K562 (cell line): ENCODE measurements at regions not wholly inside any gene's neighbourhood (a gene's known extent, or its start where the extent isn't known, plus 50 kb on each side); places are given as distances from the start of the nearest gene placed in this dataset.

ENCODE experiments used
- ATAC-seq: fragments of 200-7000 bp; cut with Tn5 transposase; 3 replicates; pipeline ENCODE4 v1.9.1; 2020; ENCODE audit warnings: moderate library complexity
- BruUV-seq: library from RNA; stranded (reverse); fragments of 400-500 nt; replicated peaks from 2 replicates; lab custom pipeline; 2021; lab: Mats Ljungman, UMichigan
- CTCF ChIA-PET: fragments of 300-600 bp; formaldehyde crosslinking; extraction: SDS; loops from one replicate; lab custom pipeline; 2021; ENCODE audit warnings: low intra/inter-chr PET ratio; lab: Yijun Ruan, JAX
- POLR2A ChIA-PET: fragments of 300-600, 350-650 bp; sonication (Branson Sonifier 250); formaldehyde crosslinking; extraction: SDS; loops from one replicate; lab custom pipeline; 2021; ENCODE audit warnings: antibody characterized with exemption, inconsistent platforms; lab: Yijun Ruan, JAX
- DNase-seq, 4 experiments: peaks; one replicate each; pipeline versions ENCODE4 v3.0.0 to v3.0.0-alpha.2; 2011 to 2018; ENCODE audit warnings: low spot score in 3 of 4, mixed read lengths in 3 of 4; ENCODE audit errors: extremely low read depth in 1 of 4
- FAIRE-seq: peaks from 2 replicates; lab custom pipeline; 2011; peaks lifted over from hg19 to GRCh38; lab: Jason Lieb, UNC
- H2AFZ ChIP-seq: 2 replicates; pipeline ENCODE4 v1.6.0; 2011; ENCODE audit warnings: low read depth, low read length, control low read depth, inconsistent platforms
- H3K27ac ChIP-seq: fragments of 200-600 bp; 3 replicates; pipeline ENCODE4 v1.8.0; 2011; ENCODE audit warnings: low read depth, mild to moderate bottlenecking, control low read depth, inconsistent platforms, low read length, moderate library complexity, mixed read lengths; ENCODE audit errors: extremely low read depth
- H3K27me3 ChIP-seq, 2 experiments: fragments of 300-600 bp in 1 of 2; 2 replicates in 1 of 2; 3 replicates in 1 of 2; pipeline versions ENCODE4 v1.6.0 to v1.8.0; 2011; ENCODE audit warnings: inconsistent platforms in 2 of 2, low read length in 2 of 2, mild to moderate bottlenecking in 1 of 2, mixed read lengths in 1 of 2, moderate library complexity in 1 of 2; ENCODE audit not compliant: control insufficient read depth in 2 of 2, insufficient read depth in 2 of 2
- H3K36me3 ChIP-seq: fragments of 300-600 bp; 3 replicates; pipeline ENCODE4 v1.8.0; 2011; ENCODE audit warnings: mild to moderate bottlenecking, low read length, inconsistent platforms; ENCODE audit not compliant: control insufficient read depth, insufficient read depth
- H3K4me1 ChIP-seq, 2 experiments: fragments of 200-600 bp in 1 of 2; replicated peaks in 1 of 2; 2 replicates in 1 of 2; 3 replicates in 1 of 2; pipeline versions ENCODE4 v1.5.1 to v1.8.0; 2011; ENCODE audit warnings: inconsistent platforms in 2 of 2, low read length in 2 of 2, mild to moderate bottlenecking in 1 of 2, mixed read lengths in 1 of 2, moderate library complexity in 1 of 2; ENCODE audit not compliant: control insufficient read depth in 2 of 2, insufficient read depth in 2 of 2
- H3K4me2 ChIP-seq: 2 replicates; pipeline ENCODE4 v1.6.1; 2011; ENCODE audit warnings: low read length, control low read depth, inconsistent platforms, mixed read lengths; ENCODE audit not compliant: insufficient read depth
- H3K4me3 ChIP-seq: fragments of 200-600 bp; sonication (generic), shearing (Covaris generic); 2 replicates; pipeline ENCODE4 v1.5.1; 2016; ENCODE audit warnings: control low read depth, inconsistent platforms
- H3K79me2 ChIP-seq: fragments of 200-600 bp; 3 replicates; pipeline ENCODE4 v1.8.0; 2011; ENCODE audit warnings: low read length, inconsistent platforms; ENCODE audit not compliant: control insufficient read depth, insufficient read depth
- H3K9ac ChIP-seq, 2 experiments: 2 replicates each; pipeline versions ENCODE4 v1.6.0 to v1.6.1; 2011; ENCODE audit warnings: low read depth in 2 of 2, low read length in 2 of 2, control low read depth in 1 of 2, inconsistent platforms in 1 of 2, mild to moderate bottlenecking in 1 of 2, mixed read lengths in 1 of 2; ENCODE audit not compliant: insufficient read depth in 1 of 2
- H3K9me1 ChIP-seq: one replicate; pipeline ENCODE4 v1.6.0; 2011; ENCODE audit warnings: inconsistent platforms, mild to moderate bottlenecking, low read length, moderate library complexity; ENCODE audit not compliant: control insufficient read depth, insufficient read depth
- H3K9me3 ChIP-seq: replicated peaks from 2 replicates; pipeline ENCODE4 v1.5.1; 2011; ENCODE audit warnings: low read depth, low read length, inconsistent platforms; ENCODE audit not compliant: control insufficient read depth, insufficient read depth
- H4K20me1 ChIP-seq: replicated peaks from 2 replicates; pipeline ENCODE4 v1.6.1; 2011; ENCODE audit warnings: low read length, inconsistent platforms, mixed read lengths; ENCODE audit not compliant: control insufficient read depth, insufficient read depth
- BCOR ChIP-seq: fragments of 450-650 bp; IDR thresholded peaks from 2 replicates; pipeline ENCODE4 v1.6.1; 2016
- CREB3L1 ChIP-seq: fragments of 450-650 bp; IDR thresholded peaks from 2 replicates; pipeline ENCODE4 v1.6.1; 2014; ENCODE audit warnings: low read depth, mild to moderate bottlenecking, moderate library complexity, borderline replicate concordance
- MAZ ChIP-seq, 2 experiments: fragments of 450-650 bp in 1 of 2; sonication (generic) in 1 of 2; formaldehyde crosslinking; IDR thresholded peaks in 1 of 2; conservative IDR thresholded peaks in 1 of 2; 2 replicates each; pipeline versions ENCODE4 v1.4.0 to v1.5.0; 2020; ENCODE audit warnings: mild to moderate bottlenecking in 1 of 2, missing genetic modification reagents in 1 of 2
- NFRKB ChIP-seq: fragments of 450-650 bp; IDR thresholded peaks from 2 replicates; pipeline ENCODE4 v1.6.1; 2016; ENCODE audit warnings: low read depth
- POU5F1 ChIP-seq: fragments of 150-350 bp; IDR thresholded peaks from 2 replicates; pipeline ENCODE4 v1.6.1; 2014; ENCODE audit warnings: borderline replicate concordance, low read length, low read depth, mild to moderate bottlenecking; ENCODE audit not compliant: partially characterized antibody
- ZNF436 ChIP-seq: fragments of 250-450, 450-650 bp; sonication (Bioruptor Pico); formaldehyde crosslinking; IDR thresholded peaks from 2 replicates; pipeline ENCODE4 v1.7.0; 2020; ENCODE audit warnings: mild to moderate bottlenecking
- WGBS: fragments of 100-300 bp; shearing (Covaris generic); methylation state at CpG from one replicate; pipeline ENCODE4 v1.1.6; 2016; ENCODE audit warnings: low coverage, mixed read lengths; ENCODE audit not compliant: insufficient coverage; ENCODE audit errors: missing lambda C conversion rate; 5-methylcytosine and 5-hydroxymethylcytosine counted together
- in situ Hi-C: fragments of 300-500 bp; cut with MboI; formaldehyde crosslinking; loops from 4 replicates; pipeline ENCODE4 v1.15.0; 2018; ENCODE audit warnings: inconsistent platforms, mixed read lengths
- intact Hi-C: fragments of 100-400 bp; cut with micrococcal nuclease; formaldehyde crosslinking; loops from 2 replicates; pipeline ENCODE4 v1.14.2; 2022

GRCh38 chr2:216923706-216924105, 63.8 kb upstream of the TNP1 start:
- Histone ChIP-seq H3K4me1 (peaks cover 0 to 3% of the 10 kb centered on the region in 2 experiments; a peak in 1 of 5 replicates), H3K36me3 (no peaks in the 10 kb centered on the region), H2AFZ (no peak overlapping the region), H3K79me2 (no peaks in the 10 kb centered on the region), H3K27ac (no peak overlapping the region), H3K9me3 (no peaks in the 10 kb centered on the region), H3K4me3 (no peak overlapping the region), H3K9ac (no peak overlapping the region), H4K20me1 (no peaks in the 10 kb centered on the region), H3K4me2 (no peak overlapping the region), H3K27me3 (peaks cover 0 to 6% of the 10 kb centered on the region in 2 experiments; a peak in 1 of 5 replicates), H3K9me1 (no peaks in the 10 kb centered on the region)
- intact Hi-C loops (no loop called here), in situ Hi-C loops (no loop called here)
- DNase-seq (no peak), ATAC-seq (no peak), FAIRE-seq (no peak)
- BruUV-seq, result no TSS peak
- WGBS, result 19% methylated on average over 2 of the region's 3 CpGs
- ChIA-PET POLR2A (no interaction called here), CTCF (no interaction called here)
- TF ChIP-seq BCOR, result no peak
- no peak for TF ChIP-seq NFRKB
- TF ChIP-seq MAZ (CRISPR knock-in tag; conservative IDR thresholded peaks at IDR 0.05 in 1 of 2, IDR thresholded peaks at IDR 0.05 in 1 of 2), result no peak
- no peak for TF ChIP-seq POU5F1
- TF ChIP-seq ZNF436, result no peak
- TF ChIP-seq CREB3L1, result no peak
